Fibroblast of villous mesenchyme (primary cell): ENCODE measurements at regions not wholly inside any gene's neighbourhood (a gene's known extent, or its start where the extent isn't known, plus 50 kb on each side); places are given as distances from the start of the nearest gene placed in this dataset.

Experiments used
- DNase-seq: peaks from one replicate; pipeline ENCODE4 v3.0.0-alpha.2; 2010; ENCODE audit warnings: low read depth
- H3K4me3 ChIP-seq: 2 replicates; pipeline ENCODE4 v1.5.1; 2011; ENCODE audit warnings: low read depth, mild to moderate bottlenecking, low read length
- CTCF ChIP-seq: IDR thresholded peaks from 2 replicates; pipeline ENCODE4 v1.5.1; 2012; ENCODE audit warnings: low read depth, mild to moderate bottlenecking, low read length; ENCODE audit not compliant: insufficient read depth

- H3K4me3 ChIP-seq = no peak overlapping the region
- DNase-seq = no peak
- no peak for TF ChIP-seq CTCF
These were observed 373.9 kb downstream of the FOXO1 start for GRCh38 chr13:40292536-40292935.

- no peak overlapping the region for H3K4me3 ChIP-seq
- TF ChIP-seq CTCF = no peak
- no peak for DNase-seq
These were observed 364.1 kb downstream of the FOXO1 start for GRCh38 chr13:40302351-40302750.

- no peak for TF ChIP-seq CTCF
- no peak overlapping the region for H3K4me3 ChIP-seq
- no peak for DNase-seq
These were observed 362.1 kb downstream of the FOXO1 start for GRCh38 chr13:40304391-40304790.

- no peak for TF ChIP-seq CTCF
- DNase-seq = no peak
- no peak overlapping the region for H3K4me3 ChIP-seq
These were observed 359.6 kb downstream of the FOXO1 start for GRCh38 chr13:40306817-40307216.

GRCh38 chr13:40309881-40310280, 356.6 kb downstream of the FOXO1 start:
- no peak overlapping the region for H3K4me3 ChIP-seq
- DNase-seq = no peak
- TF ChIP-seq CTCF = no peak

GRCh38 chr13:40311356-40312101, 354.9 kb downstream of the FOXO1 start:
- H3K4me3 ChIP-seq = no peak overlapping the region
- no peak for TF ChIP-seq CTCF
- DNase-seq = no peak
